NOMO-1 treated with dmso at 0.1 percent for 144 hours (cell line): ENCODE measurements at regions not wholly inside any gene's neighbourhood (a gene's known extent, or its start where the extent isn't known, plus 50 kb on each side); places are given as distances from the start of the nearest gene placed in this dataset.

Experiments used
- DNase-seq: peaks from one replicate; lab custom pipeline; 2025; ENCODE audit not compliant: unreplicated experiment; lab: John Stamatoyannopoulos, UW

- DNase-seq = peak; percentile 85
Observed at GRCh38 chr18:76553715-76554546, 58.9 kb upstream of the ZNF516 start.

- DNase-seq = no peak
Observed at GRCh38 chr18:76548541-76548940, 53.5 kb upstream of the ZNF516 start.

GRCh38 chr18:76547296-76547695 lies 52.3 kb upstream of the ZNF516 start:
- DNase-seq = no peak

- DNase-seq = no peak
Observed at GRCh38 chr18:76546436-76546835, 51.4 kb upstream of the ZNF516 start.

GRCh38 chr18:76546088-76546435 lies 51.0 kb upstream of the ZNF516 start:
- no peak for DNase-seq

GRCh38 chr18:76545433-76546087 lies 50.5 kb upstream of the ZNF516 start:
- DNase-seq = peak; percentile 26

- peak; percentile 8 for DNase-seq
Observed at GRCh38 chr18:76544511-76545345, 49.7 kb upstream of the ZNF516 start.
